Gastroesophageal sphincter (tissue), 3 donors: ENCODE measurements at regions not wholly inside any gene's neighbourhood (a gene's known extent, or its start where the extent isn't known, plus 50 kb on each side); places are given as distances from the start of the nearest gene placed in this dataset.

Experiments used
- EP300 ChIP-seq: sonication (generic); formaldehyde crosslinking; IDR thresholded peaks from one replicate; pipeline ENCODE4 v1.6.1; 2017; ENCODE audit warnings: antibody characterized with exemption, mild to moderate bottlenecking
- POLR2A ChIP-seq, 2 donors: fragments of 450-650 bp; IDR thresholded peaks; one replicate each; pipeline ENCODE4 v1.6.1; 2017; ENCODE audit warnings: antibody characterized with exemption in 2 of 2, mild to moderate bottlenecking in 2 of 2, moderate library complexity in 1 of 2
- POLR2AphosphoS5 ChIP-seq: sonication (generic); formaldehyde crosslinking; IDR thresholded peaks from one replicate; pipeline ENCODE4 v1.6.1; 2017; ENCODE audit warnings: antibody characterized with exemption
- TF ChIP-seq, protein P1 (sequence below), 4 experiments: fragments of 200-600 bp in 2 of 4; fragments of 450-650 bp in 2 of 4; sonication (generic) in 1 of 4; IDR thresholded peaks; one replicate each; pipeline ENCODE4 v1.5.1; 2017 to 2019; ENCODE audit warnings: antibody characterized with exemption in 4 of 4, mild to moderate bottlenecking in 2 of 4, moderate library complexity in 2 of 4

DNA sequence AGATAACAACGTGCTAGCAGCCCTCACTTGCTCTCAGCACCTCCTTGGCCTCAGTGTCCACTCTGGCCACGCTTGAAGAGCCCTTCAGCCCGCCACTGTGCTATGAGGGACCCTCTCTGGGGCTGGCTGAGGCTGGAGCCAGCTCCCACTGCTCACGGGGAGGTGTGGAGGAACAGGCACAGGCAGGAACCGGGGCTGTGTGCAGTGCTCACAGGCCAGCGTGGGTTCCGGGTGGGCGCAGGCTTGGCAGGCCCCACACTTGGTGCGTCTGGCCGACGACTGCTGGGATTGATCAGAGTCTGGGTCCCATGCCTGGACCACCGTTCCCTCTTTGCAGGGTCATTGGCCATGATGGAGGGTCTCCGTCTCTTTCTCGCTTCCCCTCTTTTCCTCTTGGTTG is 194.3 kb upstream of the GRAMD2B start:
- TF ChIP-seq POLR2AphosphoS5 (no peak), POLR2A (IDR thresholded peaks at IDR 0.05) (no peak), EP300 (no peak)
- TF ChIP-seq, protein P1, sequence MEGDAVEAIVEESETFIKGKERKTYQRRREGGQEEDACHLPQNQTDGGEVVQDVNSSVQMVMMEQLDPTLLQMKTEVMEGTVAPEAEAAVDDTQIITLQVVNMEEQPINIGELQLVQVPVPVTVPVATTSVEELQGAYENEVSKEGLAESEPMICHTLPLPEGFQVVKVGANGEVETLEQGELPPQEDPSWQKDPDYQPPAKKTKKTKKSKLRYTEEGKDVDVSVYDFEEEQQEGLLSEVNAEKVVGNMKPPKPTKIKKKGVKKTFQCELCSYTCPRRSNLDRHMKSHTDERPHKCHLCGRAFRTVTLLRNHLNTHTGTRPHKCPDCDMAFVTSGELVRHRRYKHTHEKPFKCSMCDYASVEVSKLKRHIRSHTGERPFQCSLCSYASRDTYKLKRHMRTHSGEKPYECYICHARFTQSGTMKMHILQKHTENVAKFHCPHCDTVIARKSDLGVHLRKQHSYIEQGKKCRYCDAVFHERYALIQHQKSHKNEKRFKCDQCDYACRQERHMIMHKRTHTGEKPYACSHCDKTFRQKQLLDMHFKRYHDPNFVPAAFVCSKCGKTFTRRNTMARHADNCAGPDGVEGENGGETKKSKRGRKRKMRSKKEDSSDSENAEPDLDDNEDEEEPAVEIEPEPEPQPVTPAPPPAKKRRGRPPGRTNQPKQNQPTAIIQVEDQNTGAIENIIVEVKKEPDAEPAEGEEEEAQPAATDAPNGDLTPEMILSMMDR (IDR thresholded peaks at IDR 0.05), result no peak
